ENCODE measurements at regions not wholly inside any gene's neighbourhood (a gene's known extent, or its start where the extent isn't known, plus 50 kb on each side); places are given as distances from the start of the nearest gene placed in this dataset.
A peak's percentile ranks its signal among the peaks of the same experiment; 100 is the strongest.
"Not testable (repeated sequence)": the region's sequence is repeated elsewhere in the genome, so short reads cannot be mapped to it uniquely, and the experiment has no call there.

- H3K27me3 ChIP-seq (ENCODE audit: control insufficient read depth, insufficient read depth, low read length), result no peaks in the 10 kb centered on the region
- no peak overlapping the region for H3K4me3 ChIP-seq (ENCODE audit: low read depth, low read length)
- H3K4me1 ChIP-seq (ENCODE audit: control insufficient read depth, insufficient read depth, low read length), result peaks cover 3% of the 10 kb centered on the region
These were observed 733.0 kb downstream of the GRIK2 start for GRCh38 chr6:102126488-102126887.

GRCh38 chr6:102127253-102127652 lies 733.7 kb downstream of the GRIK2 start:
- Histone ChIP-seq H3K9me3 (ENCODE audit: control insufficient read depth, insufficient read depth, low read length) (no peaks in the 10 kb centered on the region), H3K4me3 (ENCODE audit: low read depth, low read length) (no peak overlapping the region), H3K4me1 (ENCODE audit: control insufficient read depth, insufficient read depth, low read length) (peaks cover 3% of the 10 kb centered on the region), H3K9ac (ENCODE audit: low read depth, low read length) (no peak overlapping the region), H3K27me3 (ENCODE audit: control insufficient read depth, insufficient read depth, low read length) (no peaks in the 10 kb centered on the region), H3K36me3 (ENCODE audit: control insufficient read depth, insufficient read depth, low read length) (no peaks in the 10 kb centered on the region)

More at GRCh38 chr6:102126488-102126887, 733.0 kb downstream of the GRIK2 start:
- no peaks in the 10 kb centered on the region for H3K9me3 ChIP-seq (ENCODE audit: control insufficient read depth, insufficient read depth, low read length)
- no peaks in the 10 kb centered on the region for H3K36me3 ChIP-seq (ENCODE audit: control insufficient read depth, insufficient read depth, low read length)
- no peak overlapping the region for H3K9ac ChIP-seq (ENCODE audit: low read depth, low read length)

GRCh38 chr6:102137859-102138258 lies 744.4 kb downstream of the GRIK2 start:
- Histone ChIP-seq H3K4me1 (ENCODE audit: control insufficient read depth, insufficient read depth, low read length) (peaks cover 5% of the 10 kb centered on the region), H3K27me3 (ENCODE audit: control insufficient read depth, insufficient read depth, low read length) (no peaks in the 10 kb centered on the region), H3K9me3 (ENCODE audit: control insufficient read depth, insufficient read depth, low read length) (no peaks in the 10 kb centered on the region)

GRCh38 chr6:102149191-102149590 lies 755.7 kb downstream of the GRIK2 start:
- Histone ChIP-seq H3K4me3 (ENCODE audit: low read depth, low read length) (no peak overlapping the region), H3K36me3 (ENCODE audit: control insufficient read depth, insufficient read depth, low read length) (no peaks in the 10 kb centered on the region), H3K27me3 (ENCODE audit: control insufficient read depth, insufficient read depth, low read length) (no peaks in the 10 kb centered on the region), H3K9ac (ENCODE audit: low read depth, low read length) (no peak overlapping the region), H3K9me3 (ENCODE audit: control insufficient read depth, insufficient read depth, low read length) (no peaks in the 10 kb centered on the region), H3K4me1 (ENCODE audit: control insufficient read depth, insufficient read depth, low read length) (no peaks in the 10 kb centered on the region)

More at GRCh38 chr6:102137859-102138258, 744.4 kb downstream of the GRIK2 start:
- Histone ChIP-seq H3K4me3 (ENCODE audit: low read depth, low read length) (no peak overlapping the region), H3K36me3 (ENCODE audit: control insufficient read depth, insufficient read depth, low read length) (no peaks in the 10 kb centered on the region), H3K9ac (ENCODE audit: low read depth, low read length) (no peak overlapping the region)

GRCh38 chr6:102150549-102150948 lies 757.0 kb downstream of the GRIK2 start:
- H3K9ac ChIP-seq (ENCODE audit: low read depth, low read length), result no peak overlapping the region
- H3K27me3 ChIP-seq (ENCODE audit: control insufficient read depth, insufficient read depth, low read length), result no peaks in the 10 kb centered on the region
- H3K36me3 ChIP-seq (ENCODE audit: control insufficient read depth, insufficient read depth, low read length), result no peaks in the 10 kb centered on the region
- no peak overlapping the region for H3K4me3 ChIP-seq (ENCODE audit: low read depth, low read length)
- H3K4me1 ChIP-seq (ENCODE audit: control insufficient read depth, insufficient read depth, low read length), result no peaks in the 10 kb centered on the region
- no peaks in the 10 kb centered on the region for H3K9me3 ChIP-seq (ENCODE audit: control insufficient read depth, insufficient read depth, low read length)

GRCh38 chr6:102154176-102154575 lies 760.7 kb downstream of the GRIK2 start:
- no peaks in the 10 kb centered on the region for H3K9me3 ChIP-seq (ENCODE audit: control insufficient read depth, insufficient read depth, low read length)
- no peaks in the 10 kb centered on the region for H3K36me3 ChIP-seq (ENCODE audit: control insufficient read depth, insufficient read depth, low read length)
- H3K9ac ChIP-seq (ENCODE audit: low read depth, low read length), result no peak overlapping the region
- no peaks in the 10 kb centered on the region for H3K4me1 ChIP-seq (ENCODE audit: control insufficient read depth, insufficient read depth, low read length)
- H3K27me3 ChIP-seq (ENCODE audit: control insufficient read depth, insufficient read depth, low read length), result no peaks in the 10 kb centered on the region
- no peak overlapping the region for H3K4me3 ChIP-seq (ENCODE audit: low read depth, low read length)

- Histone ChIP-seq H3K27me3 (ENCODE audit: control insufficient read depth, insufficient read depth, low read length) (no peaks in the 10 kb centered on the region), H3K9ac (ENCODE audit: low read depth, low read length) (no peak overlapping the region), H3K36me3 (ENCODE audit: control insufficient read depth, insufficient read depth, low read length) (no peaks in the 10 kb centered on the region), H3K4me1 (ENCODE audit: control insufficient read depth, insufficient read depth, low read length) (no peaks in the 10 kb centered on the region), H3K9me3 (ENCODE audit: control insufficient read depth, insufficient read depth, low read length) (no peaks in the 10 kb centered on the region), H3K4me3 (ENCODE audit: low read depth, low read length) (no peak overlapping the region)
These were observed 761.4 kb downstream of the GRIK2 start for GRCh38 chr6:102154874-102155273.

GRCh38 chr6:102169802-102170201 lies 776.3 kb downstream of the GRIK2 start:
- not testable (repeated sequence) for H3K36me3 ChIP-seq (ENCODE audit: control insufficient read depth, insufficient read depth, low read length); H3K4me1 ChIP-seq (ENCODE audit: control insufficient read depth, insufficient read depth, low read length); H3K27me3 ChIP-seq (ENCODE audit: control insufficient read depth, insufficient read depth, low read length); H3K9me3 ChIP-seq (ENCODE audit: control insufficient read depth, insufficient read depth, low read length); H3K9ac ChIP-seq (ENCODE audit: low read depth, low read length)
- peak overlapping the region; percentile 55 for H3K4me3 ChIP-seq (ENCODE audit: low read depth, low read length)

GRCh38 chr6:102187186-102187585 lies 793.7 kb downstream of the GRIK2 start:
- no peaks in the 10 kb centered on the region for H3K9me3 ChIP-seq (ENCODE audit: control insufficient read depth, insufficient read depth, low read length)

GRCh38 chr6:102195311-102195710 lies 801.8 kb downstream of the GRIK2 start:
- Histone ChIP-seq H3K9ac (ENCODE audit: low read depth, low read length) (no peak overlapping the region), H3K4me3 (ENCODE audit: low read depth, low read length) (no peak overlapping the region), H3K9me3 (ENCODE audit: control insufficient read depth, insufficient read depth, low read length) (peaks cover 2% of the 10 kb centered on the region), H3K27me3 (ENCODE audit: control insufficient read depth, insufficient read depth, low read length) (no peaks in the 10 kb centered on the region), H3K36me3 (ENCODE audit: control insufficient read depth, insufficient read depth, low read length) (no peaks in the 10 kb centered on the region), H3K4me1 (ENCODE audit: control insufficient read depth, insufficient read depth, low read length) (no peaks in the 10 kb centered on the region)

More at GRCh38 chr6:102187186-102187585, 793.7 kb downstream of the GRIK2 start:
- Histone ChIP-seq H3K4me1 (ENCODE audit: control insufficient read depth, insufficient read depth, low read length) (no peaks in the 10 kb centered on the region), H3K27me3 (ENCODE audit: control insufficient read depth, insufficient read depth, low read length) (no peaks in the 10 kb centered on the region), H3K36me3 (ENCODE audit: control insufficient read depth, insufficient read depth, low read length) (no peaks in the 10 kb centered on the region), H3K4me3 (ENCODE audit: low read depth, low read length) (no peak overlapping the region), H3K9ac (ENCODE audit: low read depth, low read length) (no peak overlapping the region)

- Histone ChIP-seq H3K4me1 (ENCODE audit: control insufficient read depth, insufficient read depth, low read length) (no peaks in the 10 kb centered on the region), H3K27me3 (ENCODE audit: control insufficient read depth, insufficient read depth, low read length) (no peaks in the 10 kb centered on the region), H3K4me3 (ENCODE audit: low read depth, low read length) (no peak overlapping the region), H3K9ac (ENCODE audit: low read depth, low read length) (no peak overlapping the region), H3K36me3 (ENCODE audit: control insufficient read depth, insufficient read depth, low read length) (no peaks in the 10 kb centered on the region), H3K9me3 (ENCODE audit: control insufficient read depth, insufficient read depth, low read length) (peaks cover 2% of the 10 kb centered on the region)
These were observed 803.7 kb downstream of the GRIK2 start for GRCh38 chr6:102197211-102197610.

GRCh38 chr6:102204351-102204750 lies 810.8 kb downstream of the GRIK2 start:
- H3K4me1 ChIP-seq (ENCODE audit: control insufficient read depth, insufficient read depth, low read length), result no peaks in the 10 kb centered on the region
- no peaks in the 10 kb centered on the region for H3K9me3 ChIP-seq (ENCODE audit: control insufficient read depth, insufficient read depth, low read length)
- H3K36me3 ChIP-seq (ENCODE audit: control insufficient read depth, insufficient read depth, low read length), result no peaks in the 10 kb centered on the region
- H3K4me3 ChIP-seq (ENCODE audit: low read depth, low read length), result no peak overlapping the region
- H3K27me3 ChIP-seq (ENCODE audit: control insufficient read depth, insufficient read depth, low read length), result no peaks in the 10 kb centered on the region
- no peak overlapping the region for H3K9ac ChIP-seq (ENCODE audit: low read depth, low read length)

GRCh38 chr6:102215425-102215824 lies 821.9 kb downstream of the GRIK2 start:
- no peak overlapping the region for H3K9ac ChIP-seq (ENCODE audit: low read depth, low read length)
- H3K9me3 ChIP-seq (ENCODE audit: control insufficient read depth, insufficient read depth, low read length), result no peaks in the 10 kb centered on the region
- no peaks in the 10 kb centered on the region for H3K27me3 ChIP-seq (ENCODE audit: control insufficient read depth, insufficient read depth, low read length)
- H3K36me3 ChIP-seq (ENCODE audit: control insufficient read depth, insufficient read depth, low read length), result no peaks in the 10 kb centered on the region
- H3K4me1 ChIP-seq (ENCODE audit: control insufficient read depth, insufficient read depth, low read length), result no peaks in the 10 kb centered on the region
- no peak overlapping the region for H3K4me3 ChIP-seq (ENCODE audit: low read depth, low read length)

Data from iPS-15b (cell line).